ENCODE measurements at regions not wholly inside any gene's neighbourhood (a gene's known extent, or its start where the extent isn't known, plus 50 kb on each side); places are given as distances from the start of the nearest gene placed in this dataset.

DNA sequence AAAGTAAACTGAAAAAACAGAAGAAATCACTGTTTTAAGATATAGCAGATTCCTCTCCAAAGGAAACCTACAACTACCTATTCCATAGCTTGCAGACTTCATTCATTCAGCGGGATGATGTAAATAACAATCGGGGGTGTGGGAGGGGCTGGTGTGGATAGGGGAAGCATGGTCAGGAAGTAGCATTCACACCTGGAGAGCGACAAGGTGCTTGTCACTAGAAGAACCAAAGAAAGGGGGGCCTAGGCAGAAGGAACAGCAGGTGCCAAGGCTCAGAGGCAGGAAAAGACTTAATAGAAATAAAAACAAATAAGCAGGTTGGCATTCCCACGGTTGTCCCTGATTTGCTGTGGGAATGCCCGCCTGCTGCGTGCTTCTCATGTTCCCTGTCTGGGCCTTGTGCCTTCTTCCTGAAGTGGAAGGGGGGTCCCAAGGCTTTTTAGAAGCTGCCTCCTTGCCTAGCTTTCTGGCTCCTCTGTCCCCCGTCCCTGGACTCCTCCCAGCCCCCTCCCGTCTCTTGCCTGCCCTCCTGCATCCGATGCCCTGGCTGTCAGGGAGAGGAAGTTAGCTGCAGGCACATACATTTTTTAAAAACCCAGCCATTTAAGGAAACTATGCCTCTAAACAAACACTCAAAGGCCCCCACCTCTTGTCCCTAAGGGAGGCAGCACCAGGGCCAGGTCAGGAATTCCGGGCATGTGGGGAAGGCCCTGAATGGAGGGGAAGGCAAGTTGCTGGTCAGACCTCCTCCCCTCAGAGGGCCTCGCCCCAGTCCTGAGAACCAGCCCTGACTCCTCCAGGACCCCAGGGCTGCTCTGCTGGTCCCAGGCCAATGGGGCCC is 54.7 kb upstream of the PRDM11 start:
- no peak for DNase-seq (ENCODE audit: low spot score)

DNA sequence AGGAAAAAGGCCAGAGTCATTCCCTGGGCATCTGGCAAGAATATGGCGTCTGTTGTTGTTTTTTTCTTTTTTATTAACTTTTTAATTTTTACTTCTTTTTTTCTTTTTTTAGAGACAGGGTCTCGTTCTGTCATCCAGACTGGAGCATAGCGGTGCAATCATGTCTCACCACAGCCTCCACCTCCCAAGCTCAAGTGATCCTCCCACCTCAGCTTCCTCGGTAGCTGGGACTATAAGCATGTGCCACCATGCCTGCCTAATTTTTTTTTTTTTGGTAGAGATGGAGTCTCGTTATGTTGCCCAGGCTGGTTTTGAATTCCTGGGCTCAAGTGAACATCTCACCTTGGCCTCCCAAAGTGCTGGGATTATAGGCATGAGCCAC is 54.0 kb upstream of the PRDM11 start:
- DNase-seq (ENCODE audit: low spot score), result no peak

DNA sequence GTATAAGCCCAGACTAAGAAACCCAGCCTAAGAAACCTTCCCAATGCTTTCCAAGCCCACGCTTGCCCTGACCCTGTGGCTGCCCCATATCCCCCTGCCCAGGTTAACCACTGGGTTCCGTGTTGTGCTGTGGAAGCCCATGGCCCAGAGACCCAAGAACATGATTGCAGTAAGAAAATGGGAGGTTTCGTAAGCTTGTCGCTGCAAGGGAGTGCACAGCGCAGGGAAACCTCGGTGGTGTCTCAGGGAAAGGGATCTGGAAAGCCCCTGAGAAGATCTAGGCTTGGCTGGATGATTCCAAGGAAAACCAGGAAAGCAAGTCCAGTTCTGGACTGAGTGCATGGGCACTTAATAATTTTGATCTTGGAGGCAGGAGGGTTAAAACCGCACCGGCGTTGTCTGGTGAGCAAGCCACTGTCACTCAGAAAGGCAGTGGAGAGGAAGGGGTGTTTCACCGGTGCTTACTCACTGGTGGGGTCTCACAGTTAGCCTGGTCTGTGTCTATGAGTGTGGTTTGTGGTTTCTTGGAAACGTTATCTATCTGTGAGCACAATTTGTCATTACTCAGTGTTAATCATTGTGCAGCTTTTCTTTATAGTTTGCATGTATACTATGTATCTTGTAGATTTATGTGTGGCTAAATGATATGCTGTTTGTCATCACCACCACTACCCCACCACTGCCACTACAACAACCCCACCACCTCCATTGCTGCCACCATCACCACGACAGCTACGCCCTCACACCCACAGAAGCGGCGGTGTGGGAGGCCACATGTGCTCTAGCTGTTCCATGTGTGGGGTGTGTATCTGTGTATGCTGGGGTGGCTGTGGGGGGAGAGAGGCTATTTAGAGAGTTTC is 53.3 kb upstream of the PRDM11 start:
- no peak for DNase-seq (ENCODE audit: low spot score)

DNA sequence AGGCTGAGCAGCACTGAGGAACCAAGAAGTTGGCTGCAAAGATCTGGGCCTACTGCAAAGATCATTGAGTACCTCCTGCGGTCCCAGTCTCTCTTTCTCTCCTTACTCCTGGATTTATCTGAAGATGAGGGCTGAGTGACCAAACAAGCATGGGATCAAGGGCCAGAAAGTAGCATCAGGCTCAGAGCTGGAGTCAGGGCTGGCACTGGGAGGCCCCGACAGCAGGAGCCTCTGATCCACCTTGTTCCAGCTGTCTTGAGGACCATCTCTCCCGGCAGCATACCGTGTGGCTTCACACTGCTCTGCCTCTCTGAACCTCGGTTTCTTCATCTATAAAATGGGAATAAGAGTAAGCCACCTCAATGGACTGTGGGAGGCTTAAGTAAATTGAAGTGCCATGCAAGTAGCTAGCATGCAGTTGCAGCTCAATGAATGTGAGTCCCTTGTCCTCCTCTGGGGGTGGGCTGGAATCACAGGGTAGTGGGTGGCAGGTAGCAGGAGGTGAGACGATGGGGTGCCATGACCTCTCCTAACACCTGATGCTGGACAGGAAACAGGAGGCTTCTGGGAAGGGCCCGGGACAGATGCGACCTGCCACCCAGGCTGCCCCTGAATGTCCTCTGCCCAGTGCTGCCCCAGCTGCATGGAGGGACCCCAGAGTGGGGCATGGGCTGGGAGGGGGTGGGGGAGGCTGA is 52.5 kb upstream of the PRDM11 start:
- DNase-seq (ENCODE audit: low spot score), result no peak

DNA sequence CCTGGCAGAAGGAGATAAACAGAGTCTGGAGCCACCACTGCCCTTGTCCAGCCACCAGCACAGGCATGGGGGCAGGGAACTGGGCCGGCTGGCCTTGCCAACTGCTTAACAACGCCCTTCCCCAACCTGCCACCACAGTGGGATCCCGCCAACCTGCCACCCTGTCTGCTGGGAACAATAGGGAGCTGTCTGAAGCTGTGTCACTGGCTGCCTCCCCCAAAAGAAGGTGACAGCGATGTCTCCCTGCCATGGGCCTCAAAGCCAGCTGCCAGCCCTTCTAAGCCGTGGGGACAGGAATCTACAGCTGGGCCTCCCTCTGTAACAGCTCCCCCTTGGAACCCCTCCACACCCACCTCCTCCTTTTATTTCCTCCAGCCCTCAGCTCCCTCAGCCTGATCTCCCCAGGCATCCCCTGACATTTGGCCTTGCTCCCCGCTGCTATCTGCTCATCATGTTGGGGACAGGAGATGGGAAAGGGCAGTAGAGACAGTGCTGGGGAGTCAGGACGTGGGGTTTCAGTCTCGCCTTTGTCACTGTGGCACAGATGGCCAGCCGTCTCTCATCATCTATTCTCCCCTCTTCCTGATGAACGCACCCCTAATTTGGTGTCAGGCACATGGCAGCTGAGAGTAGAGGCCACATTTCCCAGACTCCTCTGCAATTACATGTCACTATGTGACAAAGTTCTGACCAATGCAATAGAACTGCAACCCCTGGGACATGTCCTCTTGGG is 51.3 kb upstream of the PRDM11 start:
- no peak for DNase-seq (ENCODE audit: low spot score)

DNA sequence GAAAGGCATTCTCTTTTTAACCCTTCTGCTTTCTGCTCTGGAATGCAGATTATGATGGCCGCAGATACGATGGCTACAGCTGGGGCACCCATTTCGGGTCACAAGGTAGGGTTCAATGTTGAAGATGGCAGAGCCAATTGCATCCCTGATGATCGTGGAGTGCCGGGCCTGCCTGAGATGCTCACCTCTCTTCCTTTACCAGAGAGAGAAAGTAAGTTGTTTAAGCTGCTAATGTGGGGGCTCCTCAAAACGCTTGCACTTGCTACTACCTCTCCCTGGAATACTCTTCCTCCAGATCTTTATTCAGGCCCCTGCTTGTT is 50.8 kb upstream of the PRDM11 start:
- DNase-seq (ENCODE audit: low spot score), result no peak

DNA sequence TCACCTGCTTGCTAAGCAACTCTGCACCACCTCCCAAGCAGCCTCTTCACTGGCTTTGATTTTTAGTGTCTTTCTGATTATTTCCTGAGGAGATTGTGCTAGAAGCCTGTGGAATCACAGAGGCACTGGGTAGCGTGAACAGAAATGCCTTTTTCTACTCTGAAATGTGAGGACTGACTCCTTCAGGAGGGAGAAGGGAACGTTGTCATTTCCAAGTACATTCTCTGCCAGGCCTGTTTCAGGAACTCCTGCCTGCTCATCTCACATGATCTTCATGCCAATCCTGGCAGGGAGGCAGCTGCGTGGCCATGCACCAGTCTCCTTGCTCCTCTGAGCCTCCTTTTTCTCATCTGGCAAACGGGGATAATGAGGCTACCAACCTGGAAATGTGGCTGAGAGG is 49.8 kb upstream of the PRDM11 start:
- DNase-seq (ENCODE audit: low spot score), result no peak
